HCT116 (cell line): ENCODE measurements at regions not wholly inside any gene's neighbourhood (a gene's known extent, or its start where the extent isn't known, plus 50 kb on each side); places are given as distances from the start of the nearest gene placed in this dataset.
A peak's percentile ranks its signal among the peaks of the same experiment; 100 is the strongest.

ENCODE experiments used
- ATF3 ChIP-seq: IDR thresholded peaks from 2 replicates; pipeline ENCODE4 v1.6.1; 2012
- CTCF ChIP-seq, 3 experiments: fragments of 200-600 bp in 1 of 3; sonication (generic) in 1 of 3; IDR thresholded peaks in 2 of 3; conservative IDR thresholded peaks in 1 of 3; 2 replicates each; pipeline ENCODE4 v1.5.1; 2012 to 2017; ENCODE audit warnings: low read depth in 2 of 3, low read length in 2 of 3, antibody characterized with exemption in 1 of 3, borderline replicate concordance in 1 of 3, control low read depth in 1 of 3, mild to moderate bottlenecking in 1 of 3, mixed read lengths in 1 of 3, mixed run types in 1 of 3, moderate library complexity in 1 of 3; ENCODE audit not compliant: insufficient read depth in 1 of 3
- EZH2 ChIP-seq: fragments of 200-600 bp; sonication (generic); IDR thresholded peaks from 2 replicates; pipeline ENCODE4 v1.6.1; 2017; ENCODE audit warnings: antibody characterized with exemption, mixed run types
- POLR2A ChIP-seq: IDR thresholded peaks from 2 replicates; pipeline ENCODE4 v1.7.0; 2011; ENCODE audit warnings: borderline replicate concordance; ENCODE audit not compliant: insufficient read depth, insufficient read length; ENCODE audit errors: extremely low read depth
- YY1 ChIP-seq: IDR thresholded peaks from 2 replicates; pipeline ENCODE4 v1.6.1; 2011; ENCODE audit warnings: low read length, low read depth, moderate library complexity, mild to moderate bottlenecking; ENCODE audit not compliant: insufficient replicate concordance; ENCODE audit errors: extremely low read depth
- TF ChIP-seq, protein P1 (sequence below): IDR thresholded peaks from 2 replicates; pipeline ENCODE4 v1.6.1; 2012; ENCODE audit warnings: low read depth
- TF ChIP-seq, protein P2 (sequence below): IDR thresholded peaks from 2 replicates; pipeline ENCODE4 v1.6.1; 2011; ENCODE audit warnings: mild to moderate bottlenecking, low read length, moderate library complexity; ENCODE audit not compliant: insufficient replicate concordance; ENCODE audit errors: extremely low read depth

- TF ChIP-seq CTCF (IDR thresholded peaks at IDR 0.05 in 2 of 3, conservative IDR thresholded peaks at IDR 0.05 in 1 of 3; ENCODE audit: borderline replicate concordance in 1 of 3, insufficient read depth in 1 of 3, low read depth in 2 of 3, low read length in 2 of 3) (peak; percentile 41 to 72 (median 64); a peak in 5 of 6 replicates), EZH2 (no peak), YY1 (no peak), POLR2A (no peak), ATF3 (no peak)
- TF ChIP-seq, protein P1, sequence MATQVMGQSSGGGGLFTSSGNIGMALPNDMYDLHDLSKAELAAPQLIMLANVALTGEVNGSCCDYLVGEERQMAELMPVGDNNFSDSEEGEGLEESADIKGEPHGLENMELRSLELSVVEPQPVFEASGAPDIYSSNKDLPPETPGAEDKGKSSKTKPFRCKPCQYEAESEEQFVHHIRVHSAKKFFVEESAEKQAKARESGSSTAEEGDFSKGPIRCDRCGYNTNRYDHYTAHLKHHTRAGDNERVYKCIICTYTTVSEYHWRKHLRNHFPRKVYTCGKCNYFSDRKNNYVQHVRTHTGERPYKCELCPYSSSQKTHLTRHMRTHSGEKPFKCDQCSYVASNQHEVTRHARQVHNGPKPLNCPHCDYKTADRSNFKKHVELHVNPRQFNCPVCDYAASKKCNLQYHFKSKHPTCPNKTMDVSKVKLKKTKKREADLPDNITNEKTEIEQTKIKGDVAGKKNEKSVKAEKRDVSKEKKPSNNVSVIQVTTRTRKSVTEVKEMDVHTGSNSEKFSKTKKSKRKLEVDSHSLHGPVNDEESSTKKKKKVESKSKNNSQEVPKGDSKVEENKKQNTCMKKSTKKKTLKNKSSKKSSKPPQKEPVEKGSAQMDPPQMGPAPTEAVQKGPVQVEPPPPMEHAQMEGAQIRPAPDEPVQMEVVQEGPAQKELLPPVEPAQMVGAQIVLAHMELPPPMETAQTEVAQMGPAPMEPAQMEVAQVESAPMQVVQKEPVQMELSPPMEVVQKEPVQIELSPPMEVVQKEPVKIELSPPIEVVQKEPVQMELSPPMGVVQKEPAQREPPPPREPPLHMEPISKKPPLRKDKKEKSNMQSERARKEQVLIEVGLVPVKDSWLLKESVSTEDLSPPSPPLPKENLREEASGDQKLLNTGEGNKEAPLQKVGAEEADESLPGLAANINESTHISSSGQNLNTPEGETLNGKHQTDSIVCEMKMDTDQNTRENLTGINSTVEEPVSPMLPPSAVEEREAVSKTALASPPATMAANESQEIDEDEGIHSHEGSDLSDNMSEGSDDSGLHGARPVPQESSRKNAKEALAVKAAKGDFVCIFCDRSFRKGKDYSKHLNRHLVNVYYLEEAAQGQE = no peak
- TF ChIP-seq, protein P2, sequence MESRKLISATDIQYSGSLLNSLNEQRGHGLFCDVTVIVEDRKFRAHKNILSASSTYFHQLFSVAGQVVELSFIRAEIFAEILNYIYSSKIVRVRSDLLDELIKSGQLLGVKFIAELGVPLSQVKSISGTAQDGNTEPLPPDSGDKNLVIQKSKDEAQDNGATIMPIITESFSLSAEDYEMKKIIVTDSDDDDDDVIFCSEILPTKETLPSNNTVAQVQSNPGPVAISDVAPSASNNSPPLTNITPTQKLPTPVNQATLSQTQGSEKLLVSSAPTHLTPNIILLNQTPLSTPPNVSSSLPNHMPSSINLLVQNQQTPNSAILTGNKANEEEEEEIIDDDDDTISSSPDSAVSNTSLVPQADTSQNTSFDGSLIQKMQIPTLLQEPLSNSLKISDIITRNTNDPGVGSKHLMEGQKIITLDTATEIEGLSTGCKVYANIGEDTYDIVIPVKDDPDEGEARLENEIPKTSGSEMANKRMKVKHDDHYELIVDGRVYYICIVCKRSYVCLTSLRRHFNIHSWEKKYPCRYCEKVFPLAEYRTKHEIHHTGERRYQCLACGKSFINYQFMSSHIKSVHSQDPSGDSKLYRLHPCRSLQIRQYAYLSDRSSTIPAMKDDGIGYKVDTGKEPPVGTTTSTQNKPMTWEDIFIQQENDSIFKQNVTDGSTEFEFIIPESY = no peak
Measured at GRCh38 chr1:199463521-199464127, 563.9 kb upstream of the NR5A2 start.
